H1 (cell line): ENCODE measurements at regions not wholly inside any gene's neighbourhood (a gene's known extent, or its start where the extent isn't known, plus 50 kb on each side); places are given as distances from the start of the nearest gene placed in this dataset.

Experiments used
- ATF2 ChIP-seq: IDR thresholded peaks from 2 replicates; pipeline ENCODE4 v1.6.1; 2012; ENCODE audit warnings: low read length, inconsistent platforms
- CEBPB ChIP-seq: IDR thresholded peaks from 2 replicates; pipeline ENCODE4 v1.6.1; 2012; ENCODE audit warnings: low read depth, low read length
- CHD7 ChIP-seq: fragments of 300-600 bp; sonication (generic); IDR thresholded peaks from 2 replicates; pipeline ENCODE4 v1.7.1; 2012; ENCODE audit warnings: low read length, moderate library complexity, mild to moderate bottlenecking, inconsistent platforms; ENCODE audit not compliant: insufficient replicate concordance
- KDM5A ChIP-seq: fragments of 200-600 bp; IDR thresholded peaks from 2 replicates; pipeline ENCODE4 v1.7.1; 2012; ENCODE audit warnings: mild to moderate bottlenecking, low read length, inconsistent platforms, mixed read lengths
- POLR2AphosphoS5 ChIP-seq: IDR thresholded peaks from 2 replicates; pipeline ENCODE4 v1.6.1; 2011; ENCODE audit warnings: low read depth, low read length
- RXRA ChIP-seq: IDR thresholded peaks from 2 replicates; pipeline ENCODE4 v1.6.1; 2011; ENCODE audit warnings: low read depth, mild to moderate bottlenecking, low read length, moderate library complexity; ENCODE audit not compliant: insufficient read depth
- SIX5 ChIP-seq: IDR thresholded peaks from 2 replicates; pipeline ENCODE4 v1.6.1; 2011; ENCODE audit warnings: mild to moderate bottlenecking, low read depth, low read length
- TF ChIP-seq, protein P1 (sequence below): IDR thresholded peaks from 2 replicates; pipeline ENCODE4 v1.6.1; 2012; ENCODE audit warnings: inconsistent platforms

DNA sequence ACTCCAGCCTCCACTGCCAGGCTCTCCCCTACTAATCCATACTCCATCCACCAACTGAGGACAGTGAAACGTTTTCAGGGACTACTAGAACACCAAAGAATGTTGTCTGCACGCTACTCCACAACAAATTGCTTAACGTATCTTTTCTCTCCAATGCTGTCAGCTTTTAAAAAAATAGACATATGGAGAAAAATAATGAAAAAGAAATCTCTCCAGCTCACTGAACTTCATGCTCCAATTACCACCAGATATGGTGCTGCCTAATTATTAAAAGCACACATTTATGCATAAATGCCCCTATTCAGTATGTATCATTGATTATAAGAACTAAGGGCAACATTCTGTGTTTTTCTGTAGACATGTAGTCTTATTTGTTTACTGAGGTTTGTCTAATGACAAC lies 672.2 kb upstream of the ANO3 start (continued):
- no peak for TF ChIP-seq CHD7
- TF ChIP-seq, protein P1, sequence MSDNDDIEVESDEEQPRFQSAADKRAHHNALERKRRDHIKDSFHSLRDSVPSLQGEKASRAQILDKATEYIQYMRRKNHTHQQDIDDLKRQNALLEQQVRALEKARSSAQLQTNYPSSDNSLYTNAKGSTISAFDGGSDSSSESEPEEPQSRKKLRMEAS, result no peak
- no peak for TF ChIP-seq KDM5A
- TF ChIP-seq RXRA, result no peak
- no peak for TF ChIP-seq ATF2
- no peak for TF ChIP-seq SIX5
- TF ChIP-seq POLR2AphosphoS5, result no peak
- no peak for TF ChIP-seq CEBPB
